ENCODE measurements at regions not wholly inside any gene's neighbourhood (a gene's known extent, or its start where the extent isn't known, plus 50 kb on each side); places are given as distances from the start of the nearest gene placed in this dataset.

GRCh38 chr11:29309992-29310391, 706.8 kb downstream of the KCNA4 start:
- no peak for DNase-seq (ENCODE audit: low spot score)

DNA sequence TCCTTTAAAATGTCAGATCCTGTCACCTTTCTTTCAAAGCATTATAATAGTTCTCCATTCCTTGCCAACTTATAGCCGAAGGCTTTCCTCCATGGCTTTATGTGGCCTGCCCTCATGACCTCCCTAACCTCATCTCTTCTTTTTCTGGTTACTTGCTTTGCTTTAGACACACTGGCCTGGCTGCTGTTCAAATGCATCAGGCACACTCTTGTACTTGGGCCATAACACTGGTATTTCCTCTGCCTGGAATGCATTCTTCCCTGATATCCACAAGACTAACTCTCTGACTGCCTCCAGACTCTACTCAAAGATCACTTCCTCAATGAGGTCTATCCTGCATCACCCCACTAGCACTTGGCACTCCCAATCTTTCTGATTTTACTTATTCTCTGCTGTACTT, 710.3 kb downstream of the KCNA4 start:
- DNase-seq (ENCODE audit: low spot score) = peak; percentile 56

- no peak for DNase-seq (ENCODE audit: low spot score)
Observed at GRCh38 chr11:29305456-29306232, 711.2 kb downstream of the KCNA4 start.

DNA sequence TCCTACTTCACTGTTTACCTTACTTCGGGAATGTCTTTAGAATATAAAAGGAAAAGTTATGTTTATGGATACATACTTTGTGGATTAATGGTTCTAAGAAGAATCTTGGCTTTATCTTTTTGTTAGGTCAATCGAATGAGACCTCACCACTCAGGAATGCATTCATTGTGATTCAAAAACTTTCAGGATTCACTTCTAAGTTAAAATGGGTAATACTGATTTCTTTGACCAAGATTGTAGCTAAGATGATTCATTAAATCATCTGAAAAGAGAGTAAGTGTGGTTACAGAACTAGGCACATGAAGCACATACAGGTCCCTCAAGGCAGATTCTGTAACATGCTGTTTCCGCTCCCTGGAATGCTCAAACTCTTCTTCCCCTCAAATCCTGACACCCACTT, 716.4 kb downstream of the KCNA4 start:
- no peak for DNase-seq (ENCODE audit: low spot score)

- no peak for DNase-seq (ENCODE audit: low spot score)
Observed at GRCh38 chr11:29296680-29297079, 720.1 kb downstream of the KCNA4 start.

DNA sequence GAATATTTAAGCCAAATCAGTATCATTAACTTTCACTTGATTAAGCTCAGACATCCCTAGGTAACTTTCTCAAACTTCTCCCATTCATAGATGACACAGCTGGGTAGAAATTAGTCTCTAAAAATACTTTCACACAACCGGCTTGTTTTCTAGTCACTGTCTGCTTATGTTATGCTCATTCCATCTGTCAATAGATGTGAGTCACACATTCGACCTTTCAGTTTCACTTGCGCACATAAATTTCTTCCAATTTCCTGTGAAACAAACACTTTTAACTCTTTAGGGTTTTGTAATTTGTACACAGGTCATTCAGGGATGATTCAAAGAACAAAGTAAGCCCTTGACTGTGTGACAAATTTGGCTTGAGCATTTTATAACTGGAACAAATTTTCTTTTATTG, 723.0 kb downstream of the KCNA4 start:
- DNase-seq (ENCODE audit: low spot score) = peak; percentile 28

- peak; percentile 79 for DNase-seq (ENCODE audit: low spot score)
Observed at GRCh38 chr11:29282088-29282487, 734.7 kb downstream of the KCNA4 start.

- no peak for DNase-seq (ENCODE audit: low spot score)
Observed at GRCh38 chr11:29281271-29281777, 735.5 kb downstream of the KCNA4 start.

GRCh38 chr11:29280452-29280851, 736.4 kb downstream of the KCNA4 start:
- no peak for DNase-seq (ENCODE audit: low spot score)

DNA sequence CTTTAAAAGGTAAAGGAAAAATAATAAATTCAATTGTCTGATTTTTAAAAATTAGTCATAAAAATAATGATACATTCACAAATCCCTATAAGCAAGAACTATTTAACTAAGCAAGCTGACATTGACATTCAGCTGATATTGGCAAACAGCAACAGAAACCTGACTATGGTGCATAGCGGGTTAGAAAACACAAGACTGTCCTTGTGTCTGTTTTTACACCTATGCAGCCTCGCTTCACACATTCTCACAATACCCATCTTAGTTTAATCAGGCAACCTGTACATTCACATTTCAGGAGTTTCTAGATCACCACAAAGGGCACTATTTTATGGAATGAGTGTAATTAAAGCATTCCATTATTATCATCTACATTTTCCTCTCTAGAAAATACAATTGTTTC, 737.1 kb downstream of the KCNA4 start:
- no peak for DNase-seq (ENCODE audit: low spot score)

GRCh38 chr11:29272019-29272654, 744.7 kb downstream of the KCNA4 start:
- no peak for DNase-seq (ENCODE audit: low spot score)

- DNase-seq (ENCODE audit: low spot score) = no peak
Observed at GRCh38 chr11:29271616-29272015, 745.2 kb downstream of the KCNA4 start.

- no peak for DNase-seq (ENCODE audit: low spot score)
Observed at GRCh38 chr11:29268733-29269132, 748.1 kb downstream of the KCNA4 start.

GRCh38 chr11:29265792-29266191, 751.0 kb downstream of the KCNA4 start:
- DNase-seq (ENCODE audit: low spot score) = no peak

GRCh38 chr11:29265381-29265780, 751.4 kb downstream of the KCNA4 start:
- no peak for DNase-seq (ENCODE audit: low spot score)

DNA sequence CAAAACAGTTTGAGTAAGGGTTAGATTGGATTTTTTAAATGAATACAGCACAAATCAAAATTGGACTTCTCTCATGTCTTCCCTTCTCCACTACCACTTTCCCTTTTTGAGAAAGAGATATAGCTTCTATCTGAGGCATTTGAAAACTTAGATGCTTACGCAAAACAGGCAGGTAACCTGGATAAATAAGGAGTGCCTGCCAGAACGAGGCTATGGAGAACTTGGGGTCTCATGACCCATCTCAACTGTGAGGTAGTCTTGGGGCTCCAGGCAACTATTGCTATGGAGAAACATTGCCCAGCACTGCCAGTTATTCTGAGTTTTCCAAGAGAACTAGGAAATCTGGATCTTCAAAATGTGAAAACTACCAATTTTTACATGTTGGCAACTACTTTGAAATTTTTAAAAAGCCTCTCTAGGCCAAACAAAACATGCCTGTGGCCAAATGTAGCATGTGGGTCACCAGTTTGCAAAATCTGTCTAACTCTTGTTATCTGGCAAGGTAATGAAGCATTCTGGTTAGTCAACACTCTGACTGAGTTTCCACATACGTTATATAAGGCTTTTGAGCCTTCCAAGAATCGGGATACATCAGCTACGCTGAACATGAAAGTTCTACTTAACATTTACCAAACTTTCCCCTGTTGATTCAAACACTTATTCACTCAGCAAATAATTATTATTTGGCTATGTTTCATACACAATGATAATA, 752.7 kb downstream of the KCNA4 start:
- DNase-seq (ENCODE audit: low spot score) = no peak

DNA sequence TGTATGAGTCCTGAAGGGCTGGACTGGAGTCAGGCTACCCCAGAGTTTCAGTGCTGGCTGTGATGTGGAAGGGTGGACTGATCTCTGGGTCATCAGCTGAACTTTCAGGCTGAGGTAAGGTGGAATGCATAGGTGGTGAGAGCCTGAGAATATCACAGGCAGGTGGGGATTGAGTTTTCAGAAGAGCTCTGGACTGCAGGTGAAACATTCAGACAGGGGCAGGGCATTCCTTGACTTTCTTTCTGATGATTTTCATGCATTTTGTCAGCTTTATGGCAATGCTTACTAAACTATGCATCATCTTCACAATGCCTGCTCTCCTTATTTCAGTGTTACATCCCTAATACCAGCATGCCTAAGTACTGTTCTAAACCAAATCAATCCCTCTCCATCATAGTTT, 755.0 kb downstream of the KCNA4 start:
- no peak for DNase-seq (ENCODE audit: low spot score)

GRCh38 chr11:29260939-29261705, 755.7 kb downstream of the KCNA4 start:
- DNase-seq (ENCODE audit: low spot score) = no peak

- no peak for DNase-seq (ENCODE audit: low spot score)
Observed at GRCh38 chr11:29258411-29258810, 758.4 kb downstream of the KCNA4 start.

DNA sequence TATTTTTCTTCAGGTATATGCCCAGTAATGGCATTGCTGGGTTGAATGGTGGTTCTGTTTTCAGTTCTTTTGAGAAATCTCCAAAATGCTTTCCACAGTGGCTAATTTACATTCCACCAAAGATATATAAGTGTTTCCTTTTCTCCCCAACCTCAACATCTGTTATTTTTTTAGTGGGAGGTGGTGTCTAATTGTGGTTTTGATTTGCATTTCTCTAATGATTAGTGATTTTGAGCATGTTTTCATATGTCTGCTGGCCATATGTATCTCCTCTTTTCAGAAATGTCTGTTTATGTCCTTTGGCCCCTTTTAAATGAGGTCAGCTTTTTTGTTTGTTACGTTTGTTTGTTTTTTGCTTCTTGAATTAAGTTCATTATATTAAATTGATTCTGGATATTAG, 760.2 kb downstream of the KCNA4 start:
- DNase-seq (ENCODE audit: low spot score) = no peak

- DNase-seq (ENCODE audit: low spot score) = no peak
Observed at GRCh38 chr11:29255401-29255800, 761.4 kb downstream of the KCNA4 start.

GRCh38 chr11:29251738-29252137, 765.1 kb downstream of the KCNA4 start:
- DNase-seq (ENCODE audit: low spot score) = no peak

All from AG08396 (cell line).